ENCODE measurements at regions not wholly inside any gene's neighbourhood (a gene's known extent, or its start where the extent isn't known, plus 50 kb on each side); places are given as distances from the start of the nearest gene placed in this dataset.
A peak's percentile ranks its signal among the peaks of the same experiment; 100 is the strongest.

DNA sequence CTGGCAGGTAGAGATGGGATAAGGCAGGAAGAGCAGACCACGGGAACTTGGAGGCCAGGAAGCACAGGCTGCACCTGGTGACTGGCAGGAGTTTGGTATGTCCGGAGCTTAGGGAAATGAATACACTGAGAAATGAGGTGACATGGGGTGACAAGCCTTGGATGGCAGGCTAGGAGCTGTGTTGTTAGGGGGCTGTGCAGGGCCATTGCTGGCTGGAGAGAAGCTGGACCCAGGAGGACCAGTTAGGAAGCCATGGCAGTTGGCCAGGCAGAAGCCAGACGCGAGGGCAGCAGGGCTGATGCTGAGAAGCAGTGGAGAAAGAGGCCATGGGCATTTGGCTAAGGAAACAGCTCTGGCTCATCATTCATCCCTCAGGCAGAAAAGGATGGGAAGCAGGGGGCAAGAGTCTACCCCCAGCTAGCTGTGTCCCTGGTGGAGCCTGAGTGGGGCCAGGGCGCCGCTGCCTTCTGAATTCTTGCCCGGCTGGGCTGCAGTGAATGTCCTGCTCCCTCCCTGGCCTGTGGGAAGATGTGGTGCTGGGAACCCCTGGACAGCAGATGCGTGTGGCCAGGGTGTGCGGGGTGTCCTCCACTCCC, 255.8 kb downstream of the FAM43A start:
- TF ChIP-seq ZIC2 (tag by site-specific recombination; IDR thresholded peaks at IDR 0.05) (no peak), ZNF140 (tag by site-specific recombination; IDR thresholded peaks at IDR 0.05) (no peak), OSR2 (tag by site-specific recombination; IDR thresholded peaks at IDR 0.05) (no peak), IKZF3 (tag by site-specific recombination; IDR thresholded peaks at IDR 0.05) (no peak), ZNF600 (tag by site-specific recombination; IDR thresholded peaks at IDR 0.05) (no peak), PRDM1 (tag by site-specific recombination; IDR thresholded peaks at IDR 0.05) (no peak), ZNF776 (tag by site-specific recombination; IDR thresholded peaks at IDR 0.05; ENCODE audit: borderline replicate concordance) (no peak), ZNF707 (tag by site-specific recombination; IDR thresholded peaks at IDR 0.05) (no peak), ZNF501 (tag by site-specific recombination; IDR thresholded peaks at IDR 0.05) (no peak), GLI4 (tag by site-specific recombination; IDR thresholded peaks at IDR 0.05) (no peak), ZNF610 (tag by site-specific recombination; IDR thresholded peaks at IDR 0.05; ENCODE audit: borderline replicate concordance) (no peak), ZNF837 (tag by site-specific recombination; IDR thresholded peaks at IDR 0.05) (no peak), ZNF830 (tag by site-specific recombination; IDR thresholded peaks at IDR 0.05; ENCODE audit: low read depth) (no peak), KLF16 (tag by site-specific recombination; IDR thresholded peaks at IDR 0.05) (no peak), KLF7 (tag by site-specific recombination; IDR thresholded peaks at IDR 0.05; ENCODE audit: borderline replicate concordance) (no peak)
- TF ChIP-seq, protein P1, sequence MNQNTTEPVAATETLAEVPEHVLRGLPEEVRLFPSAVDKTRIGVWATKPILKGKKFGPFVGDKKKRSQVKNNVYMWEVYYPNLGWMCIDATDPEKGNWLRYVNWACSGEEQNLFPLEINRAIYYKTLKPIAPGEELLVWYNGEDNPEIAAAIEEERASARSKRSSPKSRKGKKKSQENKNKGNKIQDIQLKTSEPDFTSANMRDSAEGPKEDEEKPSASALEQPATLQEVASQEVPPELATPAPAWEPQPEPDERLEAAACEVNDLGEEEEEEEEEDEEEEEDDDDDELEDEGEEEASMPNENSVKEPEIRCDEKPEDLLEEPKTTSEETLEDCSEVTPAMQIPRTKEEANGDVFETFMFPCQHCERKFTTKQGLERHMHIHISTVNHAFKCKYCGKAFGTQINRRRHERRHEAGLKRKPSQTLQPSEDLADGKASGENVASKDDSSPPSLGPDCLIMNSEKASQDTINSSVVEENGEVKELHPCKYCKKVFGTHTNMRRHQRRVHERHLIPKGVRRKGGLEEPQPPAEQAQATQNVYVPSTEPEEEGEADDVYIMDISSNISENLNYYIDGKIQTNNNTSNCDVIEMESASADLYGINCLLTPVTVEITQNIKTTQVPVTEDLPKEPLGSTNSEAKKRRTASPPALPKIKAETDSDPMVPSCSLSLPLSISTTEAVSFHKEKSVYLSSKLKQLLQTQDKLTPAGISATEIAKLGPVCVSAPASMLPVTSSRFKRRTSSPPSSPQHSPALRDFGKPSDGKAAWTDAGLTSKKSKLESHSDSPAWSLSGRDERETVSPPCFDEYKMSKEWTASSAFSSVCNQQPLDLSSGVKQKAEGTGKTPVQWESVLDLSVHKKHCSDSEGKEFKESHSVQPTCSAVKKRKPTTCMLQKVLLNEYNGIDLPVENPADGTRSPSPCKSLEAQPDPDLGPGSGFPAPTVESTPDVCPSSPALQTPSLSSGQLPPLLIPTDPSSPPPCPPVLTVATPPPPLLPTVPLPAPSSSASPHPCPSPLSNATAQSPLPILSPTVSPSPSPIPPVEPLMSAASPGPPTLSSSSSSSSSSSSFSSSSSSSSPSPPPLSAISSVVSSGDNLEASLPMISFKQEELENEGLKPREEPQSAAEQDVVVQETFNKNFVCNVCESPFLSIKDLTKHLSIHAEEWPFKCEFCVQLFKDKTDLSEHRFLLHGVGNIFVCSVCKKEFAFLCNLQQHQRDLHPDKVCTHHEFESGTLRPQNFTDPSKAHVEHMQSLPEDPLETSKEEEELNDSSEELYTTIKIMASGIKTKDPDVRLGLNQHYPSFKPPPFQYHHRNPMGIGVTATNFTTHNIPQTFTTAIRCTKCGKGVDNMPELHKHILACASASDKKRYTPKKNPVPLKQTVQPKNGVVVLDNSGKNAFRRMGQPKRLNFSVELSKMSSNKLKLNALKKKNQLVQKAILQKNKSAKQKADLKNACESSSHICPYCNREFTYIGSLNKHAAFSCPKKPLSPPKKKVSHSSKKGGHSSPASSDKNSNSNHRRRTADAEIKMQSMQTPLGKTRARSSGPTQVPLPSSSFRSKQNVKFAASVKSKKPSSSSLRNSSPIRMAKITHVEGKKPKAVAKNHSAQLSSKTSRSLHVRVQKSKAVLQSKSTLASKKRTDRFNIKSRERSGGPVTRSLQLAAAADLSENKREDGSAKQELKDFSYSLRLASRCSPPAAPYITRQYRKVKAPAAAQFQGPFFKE (tag by site-specific recombination; IDR thresholded peaks at IDR 0.05; ENCODE audit: borderline replicate concordance), result no peak
- TF ChIP-seq, protein P2, sequence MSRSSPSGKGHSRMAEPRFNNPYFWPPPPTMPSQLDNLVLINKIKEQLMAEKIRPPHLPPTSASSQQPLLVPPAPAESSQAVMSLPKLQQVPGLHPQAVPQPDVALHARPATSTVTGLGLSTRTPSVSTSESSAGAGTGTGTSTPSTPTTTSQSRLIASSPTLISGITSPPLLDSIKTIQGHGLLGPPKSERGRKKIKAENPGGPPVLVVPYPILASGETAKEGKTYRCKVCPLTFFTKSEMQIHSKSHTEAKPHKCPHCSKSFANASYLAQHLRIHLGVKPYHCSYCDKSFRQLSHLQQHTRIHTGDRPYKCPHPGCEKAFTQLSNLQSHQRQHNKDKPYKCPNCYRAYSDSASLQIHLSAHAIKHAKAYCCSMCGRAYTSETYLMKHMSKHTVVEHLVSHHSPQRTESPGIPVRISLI (tag by site-specific recombination; IDR thresholded peaks at IDR 0.05), result no peak
- Histone ChIP-seq H3K27ac (ENCODE audit: extremely low read depth, low read depth, low read length) (no peak overlapping the region), H3K36me3 (ENCODE audit: control insufficient read depth in 2 of 2, insufficient read depth in 1 of 2, low read length in 2 of 2) (no peaks in the 10 kb centered on the region), H3K4me3 (ENCODE audit: low read depth, low read length) (no peak overlapping the region), H3K4me1 (ENCODE audit: control insufficient read depth, insufficient read depth, low read length) (no peaks in the 10 kb centered on the region), H3K9me3 (ENCODE audit: control insufficient read depth, insufficient read depth, low read depth, low read length) (no peaks in the 10 kb centered on the region)
- POLR2A ChIA-PET, result no interaction called here
- CTCF ChIA-PET, result interaction anchor here (0.6 kb wide), 1 partner anchor 163 kb away, joined by 3 read pairs; no protein-coding TSS in a partner anchor

DNA sequence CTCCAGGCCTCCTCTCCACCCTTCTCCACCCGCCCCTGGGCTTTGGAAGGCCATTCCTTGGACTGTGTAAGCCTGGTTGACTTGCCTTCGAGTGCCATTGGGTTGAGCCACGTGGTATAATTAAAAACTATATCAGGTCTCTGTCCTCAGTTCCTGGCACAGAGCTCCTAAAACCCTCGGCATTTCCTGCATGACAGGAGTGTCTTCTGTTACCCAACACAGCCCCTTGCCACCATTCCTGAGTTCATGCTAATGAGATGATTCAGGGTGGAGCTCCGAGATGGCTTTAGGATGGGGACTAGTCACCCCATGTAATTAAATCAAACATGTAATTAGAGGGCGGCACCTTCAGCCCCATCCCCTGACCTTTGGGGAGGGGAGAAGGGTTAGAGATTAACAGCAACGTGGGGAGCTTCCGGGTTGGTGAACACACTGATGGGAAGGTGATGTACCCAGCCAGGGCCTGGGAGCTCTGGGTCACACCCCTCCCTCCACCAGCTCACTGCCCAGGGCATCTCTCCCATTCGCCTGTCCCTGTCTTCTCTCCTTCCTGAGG, 256.4 kb downstream of the FAM43A start:
- CTCF ChIA-PET, result no interaction called here
- POLR2A ChIA-PET, result no interaction called here
- TF ChIP-seq ZNF133 (tag by site-specific recombination; IDR thresholded peaks at IDR 0.05), result no peak
- TF ChIP-seq SP7 (tag by site-specific recombination; IDR thresholded peaks at IDR 0.05), result peak; percentile 82
- Histone ChIP-seq H3K9me3 (ENCODE audit: control insufficient read depth, insufficient read depth, low read depth, low read length) (no peaks in the 10 kb centered on the region), H3K27ac (ENCODE audit: extremely low read depth, low read depth, low read length) (no peak overlapping the region), H3K4me1 (ENCODE audit: control insufficient read depth, insufficient read depth, low read length) (no peaks in the 10 kb centered on the region), H3K4me3 (ENCODE audit: low read depth, low read length) (no peak overlapping the region), H3K36me3 (ENCODE audit: control insufficient read depth in 2 of 2, insufficient read depth in 1 of 2, low read length in 2 of 2) (no peaks in the 10 kb centered on the region)
